Suprapubic skin (tissue), 4 donors: ENCODE measurements at regions not wholly inside any gene's neighbourhood (a gene's known extent, or its start where the extent isn't known, plus 50 kb on each side); places are given as distances from the start of the nearest gene placed in this dataset.

ENCODE experiments used
- DNase-seq, 2 donors: peaks; one replicate each; pipeline ENCODE4 v3.0.0-alpha.2; 2019; ENCODE audit warnings: low spot score in 2 of 2
- H3K27ac ChIP-seq: fragments of 200-600 bp; sonication (generic); one replicate; pipeline ENCODE4 v1.5.1; 2019
- H3K27me3 ChIP-seq: fragments of 200-600 bp; sonication (generic); one replicate; pipeline ENCODE4 v1.5.1; 2019
- H3K36me3 ChIP-seq: fragments of 200-600 bp; sonication (generic); one replicate; pipeline ENCODE4 v1.5.1; 2019
- H3K4me1 ChIP-seq: fragments of 200-600 bp; sonication (generic); one replicate; pipeline ENCODE4 v1.5.1; 2019
- H3K4me3 ChIP-seq: fragments of 200-600 bp; sonication (generic); one replicate; pipeline ENCODE4 v1.5.1; 2019; ENCODE audit warnings: mild to moderate bottlenecking
- H3K9me3 ChIP-seq: fragments of 200-600 bp; sonication (generic); one replicate; pipeline ENCODE4 v1.5.1; 2019
- EP300 ChIP-seq: sonication (generic); formaldehyde crosslinking; IDR thresholded peaks from one replicate; pipeline ENCODE4 v1.6.1; 2017; ENCODE audit warnings: antibody characterized with exemption
- POLR2A ChIP-seq, 2 donors: fragments of 450-650 bp; IDR thresholded peaks; one replicate each; pipeline ENCODE4 v1.6.1; 2017; ENCODE audit warnings: antibody characterized with exemption in 2 of 2, mild to moderate bottlenecking in 2 of 2, moderate library complexity in 2 of 2
- POLR2AphosphoS5 ChIP-seq, 3 donors: sonication (generic); formaldehyde crosslinking; IDR thresholded peaks; one replicate each; pipeline ENCODE4 v1.6.1; 2017; ENCODE audit warnings: antibody characterized with exemption in 3 of 3
- WGBS: methylation state at CpG from one replicate; pipeline ENCODE4 v1.1.5; 2018; 5-methylcytosine and 5-hydroxymethylcytosine counted together
- TF ChIP-seq, protein P1 (sequence below), 2 donors: fragments of 200-600 bp in 1 of 2; fragments of 450-650 bp in 1 of 2; sonication (generic) in 1 of 2; IDR thresholded peaks; one replicate each; pipeline ENCODE4 v1.5.1; 2016 to 2019; ENCODE audit warnings: antibody characterized with exemption in 2 of 2, mild to moderate bottlenecking in 1 of 2, moderate library complexity in 1 of 2

DNA sequence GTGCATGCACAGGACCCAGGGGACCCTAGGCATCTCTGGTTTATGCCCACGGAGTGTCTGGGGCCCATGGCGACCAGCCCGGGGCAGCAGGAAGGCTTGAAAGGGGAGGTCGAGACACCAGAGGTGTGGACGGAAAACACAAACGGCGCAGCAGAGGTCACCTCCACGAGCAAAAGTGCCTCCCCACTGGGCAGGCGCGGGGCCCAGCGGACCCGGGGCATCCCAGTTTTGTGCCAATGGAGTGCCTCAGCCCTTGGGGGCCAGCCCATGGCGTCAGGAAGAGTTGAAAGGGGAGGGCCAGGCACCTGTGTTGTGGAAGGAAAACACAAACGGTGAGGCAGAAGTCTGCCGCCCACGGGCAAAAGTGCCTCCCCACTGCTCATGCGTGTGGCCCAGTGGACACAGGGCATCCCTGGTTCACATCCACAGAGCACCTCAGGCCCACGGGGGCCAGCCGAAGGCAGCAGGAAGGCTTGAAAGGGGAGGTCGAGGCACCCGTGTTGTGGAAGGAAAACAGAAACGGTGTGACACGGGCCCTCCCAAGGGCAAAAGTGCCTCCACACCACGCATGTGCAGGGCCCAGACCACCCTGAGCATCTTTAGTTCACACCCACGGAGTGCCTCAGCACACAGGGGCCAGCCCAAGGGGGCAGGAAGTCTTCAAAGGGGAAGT lies 378.8 kb downstream of the ALG10 start:
- Histone ChIP-seq H3K9me3 (peaks cover 50% of the 10 kb centered on the region), H3K4me1 (no peaks in the 10 kb centered on the region), H3K27me3 (no peaks in the 10 kb centered on the region), H3K27ac (no peak overlapping the region), H3K4me3 (no peak overlapping the region), H3K36me3 (no peaks in the 10 kb centered on the region)
- DNase-seq = peak; percentile 44 to 61
- 69% methylated on average over 25 of the region's 25 CpGs for WGBS
- TF ChIP-seq POLR2AphosphoS5 (IDR thresholded peaks at IDR 0.05) (no peak), EP300 (no peak), POLR2A (IDR thresholded peaks at IDR 0.05) (no peak)
- TF ChIP-seq, protein P1, sequence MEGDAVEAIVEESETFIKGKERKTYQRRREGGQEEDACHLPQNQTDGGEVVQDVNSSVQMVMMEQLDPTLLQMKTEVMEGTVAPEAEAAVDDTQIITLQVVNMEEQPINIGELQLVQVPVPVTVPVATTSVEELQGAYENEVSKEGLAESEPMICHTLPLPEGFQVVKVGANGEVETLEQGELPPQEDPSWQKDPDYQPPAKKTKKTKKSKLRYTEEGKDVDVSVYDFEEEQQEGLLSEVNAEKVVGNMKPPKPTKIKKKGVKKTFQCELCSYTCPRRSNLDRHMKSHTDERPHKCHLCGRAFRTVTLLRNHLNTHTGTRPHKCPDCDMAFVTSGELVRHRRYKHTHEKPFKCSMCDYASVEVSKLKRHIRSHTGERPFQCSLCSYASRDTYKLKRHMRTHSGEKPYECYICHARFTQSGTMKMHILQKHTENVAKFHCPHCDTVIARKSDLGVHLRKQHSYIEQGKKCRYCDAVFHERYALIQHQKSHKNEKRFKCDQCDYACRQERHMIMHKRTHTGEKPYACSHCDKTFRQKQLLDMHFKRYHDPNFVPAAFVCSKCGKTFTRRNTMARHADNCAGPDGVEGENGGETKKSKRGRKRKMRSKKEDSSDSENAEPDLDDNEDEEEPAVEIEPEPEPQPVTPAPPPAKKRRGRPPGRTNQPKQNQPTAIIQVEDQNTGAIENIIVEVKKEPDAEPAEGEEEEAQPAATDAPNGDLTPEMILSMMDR (IDR thresholded peaks at IDR 0.05) = no peak

DNA sequence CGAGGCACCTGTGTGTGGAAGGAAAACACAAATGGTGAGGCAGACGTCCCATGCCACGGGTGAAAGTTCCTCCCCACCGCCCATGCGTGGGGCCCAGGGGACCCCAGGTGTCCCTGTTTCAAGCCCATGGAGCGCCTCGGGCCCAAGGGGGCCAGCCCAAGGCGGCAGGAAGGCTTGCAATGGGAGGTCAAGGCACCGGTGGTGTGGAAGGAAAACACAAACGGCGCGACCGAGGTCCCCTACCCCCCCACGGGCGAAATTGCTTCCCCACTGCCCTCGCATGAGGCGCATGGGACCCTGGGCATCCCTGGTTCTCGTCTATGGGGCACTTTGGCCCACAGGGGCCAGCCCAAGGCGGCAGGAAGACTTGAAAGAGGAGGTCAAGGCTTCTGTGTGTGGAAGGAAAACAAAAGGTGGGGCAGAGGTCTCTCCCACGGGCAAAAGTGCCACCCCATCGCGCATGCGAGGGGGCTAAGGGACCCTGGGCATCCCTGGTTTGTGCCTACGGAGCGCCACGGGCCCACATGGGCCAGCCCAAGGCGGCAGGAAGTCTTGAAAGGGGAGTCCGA lies 379.4 kb downstream of the ALG10 start:
- WGBS = 51% methylated on average over 21 of the region's 28 CpGs
- no peaks in the 10 kb centered on the region for H3K4me1 ChIP-seq
- H3K27me3 ChIP-seq = no peaks in the 10 kb centered on the region
- TF ChIP-seq EP300 (no peak), POLR2A (IDR thresholded peaks at IDR 0.05) (no peak), POLR2AphosphoS5 (IDR thresholded peaks at IDR 0.05) (no peak)
- TF ChIP-seq, protein P1 (IDR thresholded peaks at IDR 0.05) = no peak
- no peak overlapping the region for H3K27ac ChIP-seq
- H3K4me3 ChIP-seq = no peak overlapping the region
- H3K36me3 ChIP-seq = no peaks in the 10 kb centered on the region
- peak; percentile 50 to 76 for DNase-seq
- H3K9me3 ChIP-seq = peaks cover 52% of the 10 kb centered on the region

DNA sequence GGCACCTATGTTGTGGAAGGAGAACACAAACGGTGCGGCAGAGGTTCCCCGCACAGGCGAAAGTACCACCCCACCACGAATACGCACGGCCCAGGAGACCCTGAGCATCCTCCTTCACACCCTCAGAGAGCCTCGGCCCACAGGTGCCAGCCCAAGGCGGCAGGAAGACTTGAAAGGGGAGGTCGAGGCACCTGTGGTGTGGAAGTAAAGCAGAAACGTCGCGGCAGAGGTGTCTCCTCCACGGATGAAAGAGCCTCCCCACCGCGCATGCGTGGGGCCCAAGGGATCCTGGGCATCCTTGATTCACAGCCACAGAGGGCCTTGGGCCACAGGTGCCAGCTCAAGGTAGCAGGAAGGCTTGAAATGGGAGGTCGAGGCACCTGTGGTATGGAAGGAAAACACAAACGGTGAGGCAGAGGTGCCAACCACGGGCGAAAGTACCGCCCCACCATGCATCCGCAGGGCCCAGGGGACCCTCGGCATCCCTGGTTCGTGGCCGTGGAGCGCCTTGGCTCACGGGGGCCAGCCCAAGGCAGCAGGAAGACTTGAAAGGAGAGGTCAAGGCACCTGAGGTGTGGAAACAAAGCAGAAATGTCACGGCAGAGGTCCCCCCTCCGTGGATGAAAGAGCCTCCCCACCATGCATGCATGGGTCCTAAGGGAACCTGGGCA lies 380.1 kb downstream of the ALG10 start:
- Histone ChIP-seq H3K27ac (no peak overlapping the region), H3K36me3 (no peaks in the 10 kb centered on the region), H3K4me1 (no peaks in the 10 kb centered on the region), H3K9me3 (peaks cover 58% of the 10 kb centered on the region), H3K27me3 (no peaks in the 10 kb centered on the region), H3K4me3 (no peak overlapping the region)
- TF ChIP-seq POLR2AphosphoS5 (IDR thresholded peaks at IDR 0.05) (no peak), POLR2A (IDR thresholded peaks at IDR 0.05) (no peak), EP300 (no peak)
- TF ChIP-seq, protein P1 (IDR thresholded peaks at IDR 0.05) = no peak
- DNase-seq = peak; percentile 29 to 69
- WGBS = 72% methylated on average over 30 of the region's 30 CpGs

DNA sequence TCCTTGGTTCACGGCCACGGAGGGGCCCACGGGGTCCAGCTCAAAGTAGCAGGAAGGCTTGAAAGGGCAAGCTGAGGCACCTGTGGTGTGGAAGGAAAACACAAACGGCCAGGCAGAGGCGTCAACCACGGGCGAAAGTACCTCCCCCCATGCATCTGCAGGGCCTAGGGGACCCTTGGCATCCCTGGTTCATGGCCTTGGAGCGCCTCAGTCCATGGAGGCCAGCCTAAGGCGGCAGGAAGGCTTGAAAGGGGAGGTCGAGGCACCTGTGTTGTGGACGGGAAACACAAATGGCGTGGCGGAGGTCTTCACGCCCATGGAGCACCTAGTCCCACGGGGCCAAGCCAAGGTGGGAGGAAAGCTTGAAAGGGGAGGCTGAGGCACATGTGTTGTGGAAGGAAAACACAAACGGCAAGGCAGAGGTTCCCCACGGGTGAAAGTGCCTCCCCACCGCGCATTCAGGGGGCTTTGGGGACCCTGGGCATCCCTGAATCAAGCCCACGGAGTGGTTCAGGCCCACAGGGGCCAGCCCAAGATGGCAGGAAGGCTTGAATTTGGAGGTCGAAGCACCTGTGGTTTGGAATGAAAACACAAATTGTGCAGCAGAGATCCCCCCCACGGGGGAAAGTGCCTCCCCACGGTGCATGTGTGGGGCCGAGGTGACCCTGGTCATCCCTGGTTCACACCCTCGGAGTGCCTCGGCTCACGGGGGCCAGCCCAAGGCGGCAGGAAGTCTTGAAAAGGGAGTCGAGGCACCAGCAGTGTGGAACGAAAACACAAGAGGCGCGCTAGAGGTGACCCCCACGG lies 380.8 kb downstream of the ALG10 start:
- no peaks in the 10 kb centered on the region for H3K36me3 ChIP-seq
- H3K4me3 ChIP-seq = no peak overlapping the region
- no peaks in the 10 kb centered on the region for H3K27me3 ChIP-seq
- no peaks in the 10 kb centered on the region for H3K4me1 ChIP-seq
- 81% methylated on average over 32 of the region's 33 CpGs for WGBS
- peak; percentile 51 to 64 for DNase-seq
- H3K9me3 ChIP-seq = peaks cover 64% of the 10 kb centered on the region
- no peak overlapping the region for H3K27ac ChIP-seq
- TF ChIP-seq POLR2AphosphoS5 (IDR thresholded peaks at IDR 0.05) (no peak), POLR2A (IDR thresholded peaks at IDR 0.05) (no peak), EP300 (no peak)
- TF ChIP-seq, protein P1 (IDR thresholded peaks at IDR 0.05) = no peak
